ENCODE measurements at regions not wholly inside any gene's neighbourhood (a gene's known extent, or its start where the extent isn't known, plus 50 kb on each side); places are given as distances from the start of the nearest gene placed in this dataset.

DNA sequence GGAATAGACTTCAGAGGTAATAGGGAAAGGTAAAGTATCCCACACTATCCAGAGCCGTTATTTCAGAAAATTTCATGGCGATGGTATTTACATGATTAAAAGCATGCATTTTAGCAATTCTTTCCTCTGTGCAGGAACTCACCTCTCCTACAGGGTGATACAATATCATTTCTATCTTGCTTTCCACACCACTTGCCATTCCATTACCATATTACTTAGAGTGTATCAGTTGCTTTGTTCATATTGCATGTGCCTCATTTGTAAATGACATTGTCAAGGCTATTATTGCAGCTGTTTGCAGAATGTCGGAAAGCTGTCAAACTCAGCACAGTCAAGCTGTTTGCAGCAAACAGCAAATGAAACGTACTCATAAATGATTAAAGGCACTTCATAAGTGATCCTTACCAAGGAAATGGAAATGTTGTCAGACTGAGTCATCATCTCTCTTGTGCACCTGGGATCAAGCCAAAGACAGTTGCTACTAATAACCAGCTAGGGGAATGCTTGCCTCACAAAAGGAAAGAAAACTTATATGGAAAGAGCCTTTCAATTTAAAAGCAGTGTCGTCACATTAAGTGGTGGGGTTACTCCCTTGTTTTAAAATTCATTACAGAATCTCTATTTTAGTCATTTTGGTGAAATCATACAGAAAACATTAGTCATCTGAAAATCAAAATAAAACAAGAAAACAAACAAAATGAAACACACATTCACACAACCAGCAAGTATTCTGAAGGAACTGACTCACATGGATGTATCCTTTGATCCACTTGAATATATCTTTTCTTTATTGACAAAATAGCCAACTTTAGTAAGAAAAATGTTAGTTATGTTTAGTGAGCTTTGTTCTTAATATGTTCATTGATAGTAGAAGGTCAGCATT lies 1064.1 kb upstream of the CNTNAP5 start:
- no peak for DNase-seq (ENCODE audit: low read depth, low spot score)

DNA sequence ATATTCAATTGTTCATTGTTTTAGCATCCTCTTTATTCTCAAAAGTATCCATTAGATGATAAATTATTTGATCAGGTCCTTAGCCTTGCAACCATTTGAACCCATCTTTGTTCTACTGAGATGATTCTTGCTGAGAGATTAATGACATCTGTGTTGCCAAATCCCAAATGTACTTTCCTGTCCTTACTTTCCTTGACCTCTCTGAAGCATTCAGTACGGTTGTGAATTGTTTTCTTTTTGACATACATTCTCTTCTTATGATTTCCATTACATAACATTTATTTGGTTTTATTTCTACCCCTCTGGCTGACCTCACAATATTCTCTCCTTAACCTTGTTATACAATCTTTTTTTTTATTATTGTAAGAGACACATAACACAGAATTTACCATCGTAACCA lies 1058.6 kb upstream of the CNTNAP5 start:
- DNase-seq (ENCODE audit: low read depth, low spot score): no peak

GRCh38 chr2:122977580-122977979 lies 1047.5 kb upstream of the CNTNAP5 start:
- no peak for DNase-seq (ENCODE audit: low read depth, low spot score)

- peak; percentile 10 for DNase-seq (ENCODE audit: low read depth, low spot score)
Measured at GRCh38 chr2:122980671-122981070, 1044.4 kb upstream of the CNTNAP5 start.

GRCh38 chr2:122982936-122983335 lies 1042.2 kb upstream of the CNTNAP5 start:
- no peak for DNase-seq (ENCODE audit: low read depth, low spot score)

DNA sequence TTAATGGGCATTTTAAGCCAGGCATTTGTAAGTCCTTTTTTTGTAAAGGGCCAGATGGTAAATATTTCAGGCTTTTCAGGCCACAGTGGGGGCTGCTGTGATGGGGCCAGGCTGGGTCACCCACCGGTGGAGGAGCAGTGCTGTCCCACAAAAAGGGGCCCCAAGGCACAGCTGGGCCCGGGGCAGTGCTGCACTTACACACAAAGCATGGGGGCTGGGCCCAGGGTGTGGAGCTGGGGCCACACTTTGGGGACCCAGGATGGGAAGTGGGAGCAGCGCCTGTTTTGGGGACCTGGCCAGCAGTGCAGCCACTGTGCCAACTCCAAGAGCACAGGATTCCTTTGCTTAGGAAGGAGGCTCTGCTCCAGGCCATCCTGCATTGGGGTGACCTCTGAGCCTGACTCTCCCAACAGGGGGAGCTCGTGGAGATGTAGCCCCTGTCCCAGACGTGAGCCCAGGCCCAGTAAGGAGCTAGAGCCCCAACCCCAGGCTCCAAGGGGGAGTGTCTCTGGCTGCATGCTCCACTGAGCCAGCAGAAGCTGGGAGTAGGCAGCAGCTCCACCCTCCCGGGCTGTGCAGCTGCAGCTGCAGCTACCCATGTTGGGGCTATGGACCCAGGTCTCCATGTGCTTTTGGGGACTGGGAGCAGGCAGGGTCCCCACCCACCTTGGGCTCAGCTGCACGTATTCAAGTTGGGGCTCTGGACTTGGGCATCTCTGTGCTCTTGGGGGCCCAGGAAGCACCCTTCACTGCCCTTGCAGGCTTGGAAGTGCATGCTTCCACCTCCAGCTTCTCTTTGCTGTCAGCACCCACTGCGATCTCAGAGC lies 1036.5 kb upstream of the CNTNAP5 start:
- no peak for DNase-seq (ENCODE audit: low read depth, low spot score)

DNA sequence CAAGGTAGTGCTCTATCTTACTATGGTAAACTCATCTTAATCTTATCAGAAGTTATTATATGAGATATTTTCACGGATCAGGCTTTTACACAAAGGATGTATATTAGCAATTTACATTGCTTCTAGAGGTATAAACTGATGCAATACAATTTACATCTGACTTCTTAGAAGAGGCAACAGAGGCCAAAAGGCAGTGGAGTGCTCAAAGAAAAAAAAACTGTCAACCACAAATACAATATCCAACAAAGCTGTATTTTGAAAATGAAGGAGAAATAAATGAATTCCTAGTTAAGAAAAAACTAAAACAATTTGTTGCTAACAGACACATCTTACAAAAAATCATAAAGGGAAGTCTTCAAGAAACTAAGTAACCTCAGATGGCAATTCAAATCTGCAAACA lies 1031.5 kb upstream of the CNTNAP5 start:
- DNase-seq (ENCODE audit: low read depth, low spot score): no peak

DNA sequence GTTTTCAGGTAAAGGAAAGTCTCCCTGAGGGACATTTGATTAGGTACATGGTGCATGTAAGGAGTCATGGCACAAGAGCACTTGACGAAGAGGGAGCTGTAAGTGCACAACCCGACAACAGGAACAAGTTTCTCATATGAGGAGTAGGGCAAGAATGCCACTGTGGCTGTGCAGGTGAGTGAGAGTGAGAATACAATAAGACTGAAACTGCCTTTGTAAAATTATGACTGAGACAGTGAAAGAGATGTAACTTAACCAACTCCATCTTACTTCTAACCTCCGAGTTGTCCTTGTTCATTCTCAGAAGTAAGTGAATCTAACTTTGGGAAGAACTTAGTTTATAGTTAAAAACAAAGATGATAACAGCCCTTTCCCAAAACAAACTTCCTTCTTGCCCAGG lies 1025.8 kb upstream of the CNTNAP5 start:
- no peak for DNase-seq (ENCODE audit: low read depth, low spot score)

GRCh38 chr2:122999821-123000220 lies 1025.3 kb upstream of the CNTNAP5 start:
- peak; percentile 60 for DNase-seq (ENCODE audit: low read depth, low spot score)

- no peak for DNase-seq (ENCODE audit: low read depth, low spot score)
Measured at GRCh38 chr2:123002660-123003248, 1022.3 kb upstream of the CNTNAP5 start.

- no peak for DNase-seq (ENCODE audit: low read depth, low spot score)
Measured at GRCh38 chr2:123015186-123015585, 1009.9 kb upstream of the CNTNAP5 start.

- no peak for DNase-seq (ENCODE audit: low read depth, low spot score)
Measured at GRCh38 chr2:123035541-123035940, 989.5 kb upstream of the CNTNAP5 start.

DNA sequence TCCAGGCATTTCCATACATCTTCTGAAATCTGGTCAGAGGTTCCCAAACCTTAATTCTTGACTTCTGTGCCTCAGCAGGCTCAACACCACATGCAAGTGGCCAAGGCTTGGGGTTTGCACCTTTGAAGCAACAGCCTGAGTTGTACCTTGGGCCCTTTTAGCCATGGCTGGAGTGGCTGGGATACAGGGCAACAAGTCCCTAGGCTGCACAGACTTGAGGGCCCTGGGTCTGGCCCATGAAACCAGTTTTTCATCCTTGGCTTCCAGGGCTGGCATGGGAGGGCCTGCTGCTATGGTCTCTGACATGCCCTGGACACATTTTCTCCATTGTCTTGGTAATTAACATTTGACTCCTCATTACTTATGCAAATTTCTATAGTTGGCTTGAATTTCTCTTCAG lies 988.8 kb upstream of the CNTNAP5 start:
- no peak for DNase-seq (ENCODE audit: low read depth, low spot score)

DNA sequence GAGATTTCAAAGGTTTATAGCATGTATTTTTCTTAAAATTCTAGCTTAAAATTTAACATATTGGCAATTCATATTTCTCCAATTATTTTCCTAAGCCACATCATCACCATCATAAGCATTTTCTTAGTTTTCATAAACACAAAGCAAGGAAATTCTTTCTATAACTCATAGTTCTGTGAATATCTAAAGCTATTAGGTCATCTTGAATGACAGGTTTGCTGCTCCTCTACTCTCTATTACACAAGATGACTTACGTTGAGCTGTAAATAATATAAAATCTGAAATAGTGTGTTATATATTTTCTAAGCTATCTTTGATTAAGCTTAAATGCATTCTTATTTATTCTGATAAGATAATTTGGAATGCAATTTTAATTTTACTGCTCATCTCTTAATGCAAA lies 984.6 kb upstream of the CNTNAP5 start:
- no peak for DNase-seq (ENCODE audit: low read depth, low spot score)

GRCh38 chr2:123043458-123043857 lies 981.6 kb upstream of the CNTNAP5 start:
- no peak for DNase-seq (ENCODE audit: low read depth, low spot score)

- DNase-seq (ENCODE audit: low read depth, low spot score): no peak
Measured at GRCh38 chr2:123045713-123046112, 979.4 kb upstream of the CNTNAP5 start.

DNA sequence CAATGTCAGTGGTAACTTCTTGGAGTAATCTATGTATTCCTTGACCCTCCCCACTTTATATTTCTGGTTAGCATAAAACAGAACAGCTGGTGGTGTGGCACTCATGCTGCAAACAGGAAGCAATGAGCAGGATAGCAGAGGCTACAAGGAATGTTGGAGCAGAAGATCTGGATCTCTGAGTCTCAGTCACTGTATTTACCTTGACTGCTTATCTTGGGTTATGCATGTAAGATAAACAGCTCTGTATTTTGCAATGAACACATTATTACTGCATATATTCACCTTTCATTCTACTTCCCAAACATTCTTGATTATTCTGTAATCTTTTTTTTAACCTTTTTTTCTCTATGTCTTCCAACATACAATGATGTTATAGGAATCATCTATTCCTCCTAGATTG lies 977.9 kb upstream of the CNTNAP5 start:
- DNase-seq (ENCODE audit: low read depth, low spot score): no peak

DNA sequence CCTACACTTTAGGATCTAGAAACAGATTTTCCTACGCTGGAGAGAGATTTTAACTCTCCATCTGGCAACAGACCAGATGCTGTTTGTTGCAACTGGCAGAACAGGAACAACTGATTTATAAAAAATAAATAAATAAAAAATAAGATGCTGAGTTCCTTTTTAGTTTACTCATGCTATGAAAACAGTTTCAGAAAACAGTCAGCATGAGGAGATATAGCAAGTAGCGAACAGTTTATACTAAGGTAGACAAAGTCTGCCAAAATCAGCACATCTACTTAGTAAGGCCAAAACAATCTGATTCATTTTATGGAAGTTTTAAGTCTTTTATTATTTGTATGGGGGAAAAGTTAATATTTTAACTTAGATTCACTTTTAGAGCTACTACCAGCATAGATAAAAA lies 974.0 kb upstream of the CNTNAP5 start:
- no peak for DNase-seq (ENCODE audit: low read depth, low spot score)

DNA sequence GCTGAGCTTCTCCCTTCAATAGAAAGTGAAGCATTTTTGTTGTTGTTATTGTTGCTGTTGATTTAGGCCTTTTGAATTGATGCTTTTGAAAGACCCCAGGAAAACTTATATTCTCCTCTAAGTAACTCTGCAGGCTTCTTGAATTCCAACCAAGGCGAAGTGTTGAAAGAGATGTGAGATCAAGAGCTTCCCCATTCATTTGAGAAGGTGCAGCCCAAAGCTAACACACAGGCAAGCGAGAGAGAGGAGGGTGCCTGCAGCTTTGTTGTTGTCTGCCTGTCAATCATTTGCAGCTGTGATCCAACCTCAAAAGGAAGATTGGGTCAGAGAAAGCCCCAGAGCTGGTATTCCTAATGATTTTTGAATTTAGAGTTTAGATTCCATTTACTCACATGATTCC lies 963.6 kb upstream of the CNTNAP5 start:
- DNase-seq (ENCODE audit: low read depth, low spot score): peak; percentile 47

DNA sequence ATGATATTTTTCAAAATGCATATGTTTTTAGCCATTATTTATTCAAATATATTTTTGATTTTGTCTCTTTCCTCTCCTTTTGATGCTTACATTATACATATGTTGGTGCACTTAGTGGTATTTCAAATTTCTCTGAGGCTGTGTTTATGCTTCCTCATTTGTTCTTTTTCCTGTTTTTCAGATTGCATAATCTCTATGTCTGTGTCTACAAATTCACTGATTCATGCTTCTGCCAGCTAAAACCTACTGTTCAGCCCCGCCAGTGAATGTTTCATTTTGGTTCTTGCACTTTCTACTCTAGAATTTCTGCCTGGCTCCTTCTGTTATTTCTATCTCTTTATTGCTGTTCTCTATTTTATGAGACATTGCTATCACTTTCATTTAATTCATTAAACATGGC lies 951.7 kb upstream of the CNTNAP5 start:
- DNase-seq (ENCODE audit: low read depth, low spot score): no peak

- no peak for DNase-seq (ENCODE audit: low read depth, low spot score)
Measured at GRCh38 chr2:123073956-123074355, 951.1 kb upstream of the CNTNAP5 start.

DNA sequence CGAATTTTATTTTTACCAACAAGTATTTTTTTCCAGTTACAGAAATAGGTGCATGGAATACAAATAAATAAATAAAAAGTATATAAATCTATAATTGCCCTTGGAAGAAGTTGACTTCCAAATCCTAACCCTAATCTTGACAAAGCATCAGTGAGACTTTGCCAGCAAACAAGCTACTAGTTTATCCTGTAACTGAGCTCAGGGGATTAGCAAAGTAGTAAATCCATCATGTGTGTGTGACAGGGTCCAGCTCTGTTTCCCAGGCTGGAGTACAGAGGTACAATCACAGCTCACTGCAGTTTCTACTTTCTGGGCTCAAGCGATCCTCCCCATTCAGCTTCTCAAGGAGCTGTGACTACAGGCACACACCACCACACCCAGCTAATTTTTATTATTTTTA lies 948.0 kb upstream of the CNTNAP5 start:
- DNase-seq (ENCODE audit: low read depth, low spot score): peak; percentile 38

Data from ELF-1 (cell line).